ENCODE measurements at regions not wholly inside any gene's neighbourhood (a gene's known extent, or its start where the extent isn't known, plus 50 kb on each side); places are given as distances from the start of the nearest gene placed in this dataset.

DNA sequence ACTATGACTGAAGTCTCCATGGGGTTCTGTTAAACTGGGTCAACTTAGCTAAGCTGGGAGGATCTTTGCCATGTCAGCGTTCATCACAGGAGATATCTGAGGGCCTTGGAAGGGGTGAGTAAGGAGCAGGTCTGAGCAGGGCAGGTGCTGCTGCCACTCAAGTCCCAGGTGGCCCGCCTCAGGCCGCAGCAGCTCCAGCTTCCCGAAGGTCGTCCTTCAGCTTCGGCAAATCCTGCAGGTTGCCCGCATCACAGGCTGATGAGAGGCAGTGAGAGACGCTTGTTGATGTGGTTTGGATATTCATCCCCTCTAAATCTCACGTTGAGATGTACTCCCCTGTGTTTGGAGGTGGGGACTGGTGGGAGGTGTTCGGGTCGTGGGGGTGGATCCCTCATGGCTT, 166.6 kb downstream of the VAPA start:
- TF ChIP-seq, protein P1, sequence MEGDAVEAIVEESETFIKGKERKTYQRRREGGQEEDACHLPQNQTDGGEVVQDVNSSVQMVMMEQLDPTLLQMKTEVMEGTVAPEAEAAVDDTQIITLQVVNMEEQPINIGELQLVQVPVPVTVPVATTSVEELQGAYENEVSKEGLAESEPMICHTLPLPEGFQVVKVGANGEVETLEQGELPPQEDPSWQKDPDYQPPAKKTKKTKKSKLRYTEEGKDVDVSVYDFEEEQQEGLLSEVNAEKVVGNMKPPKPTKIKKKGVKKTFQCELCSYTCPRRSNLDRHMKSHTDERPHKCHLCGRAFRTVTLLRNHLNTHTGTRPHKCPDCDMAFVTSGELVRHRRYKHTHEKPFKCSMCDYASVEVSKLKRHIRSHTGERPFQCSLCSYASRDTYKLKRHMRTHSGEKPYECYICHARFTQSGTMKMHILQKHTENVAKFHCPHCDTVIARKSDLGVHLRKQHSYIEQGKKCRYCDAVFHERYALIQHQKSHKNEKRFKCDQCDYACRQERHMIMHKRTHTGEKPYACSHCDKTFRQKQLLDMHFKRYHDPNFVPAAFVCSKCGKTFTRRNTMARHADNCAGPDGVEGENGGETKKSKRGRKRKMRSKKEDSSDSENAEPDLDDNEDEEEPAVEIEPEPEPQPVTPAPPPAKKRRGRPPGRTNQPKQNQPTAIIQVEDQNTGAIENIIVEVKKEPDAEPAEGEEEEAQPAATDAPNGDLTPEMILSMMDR (IDR thresholded peaks at IDR 0.05; ENCODE audit: insufficient read depth, missing control alignments) = no peak
- DNase-seq (ENCODE audit: insufficient read length, low spot score) (no peak), FAIRE-seq (no peak)

DNA sequence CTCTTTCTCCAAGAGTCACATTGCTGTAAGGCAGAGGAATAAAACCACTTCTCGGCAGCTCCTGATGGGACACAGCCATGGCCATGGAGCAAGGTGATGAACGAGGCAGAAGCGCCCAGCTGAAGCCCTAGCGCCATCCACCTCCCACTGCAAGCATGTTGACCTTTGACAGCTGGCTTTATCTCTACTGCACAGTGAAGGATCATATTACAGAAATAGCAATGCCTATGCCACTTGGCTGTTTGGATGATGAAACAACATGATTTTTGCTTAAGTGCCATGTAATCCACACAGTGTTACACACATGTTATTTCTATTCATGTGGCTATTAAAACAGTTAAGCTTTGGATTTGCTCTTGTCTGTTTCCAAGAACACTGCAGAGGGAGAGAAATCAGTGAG, 167.7 kb downstream of the VAPA start:
- DNase-seq (ENCODE audit: insufficient read length, low spot score) (no peak), FAIRE-seq (no peak)
- TF ChIP-seq, protein P1 (IDR thresholded peaks at IDR 0.05; ENCODE audit: insufficient read depth, missing control alignments) = no peak

DNA sequence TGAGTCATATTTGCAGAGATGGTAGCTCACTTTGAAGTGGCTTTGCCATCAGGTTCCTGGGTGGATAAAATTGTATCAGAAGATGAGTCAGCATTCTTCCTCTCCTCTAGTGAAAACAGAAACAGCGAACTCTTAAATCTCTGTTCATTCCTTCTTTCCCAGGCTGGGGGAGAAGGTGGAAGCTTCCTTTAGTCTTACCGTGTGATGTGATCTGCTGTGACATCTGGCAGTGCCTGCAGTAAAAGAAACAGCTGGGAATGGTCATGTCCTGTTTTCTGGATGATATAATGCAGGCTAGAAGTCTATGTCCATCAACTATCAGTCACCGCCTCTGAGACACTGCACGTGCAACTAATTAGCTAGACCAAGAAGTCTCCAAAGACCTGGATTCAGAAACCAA, 171.6 kb downstream of the VAPA start:
- TF ChIP-seq, protein P1 (IDR thresholded peaks at IDR 0.05; ENCODE audit: insufficient read depth, missing control alignments) = no peak
- FAIRE-seq = no peak
- no peak for DNase-seq (ENCODE audit: insufficient read length, low spot score)

DNA sequence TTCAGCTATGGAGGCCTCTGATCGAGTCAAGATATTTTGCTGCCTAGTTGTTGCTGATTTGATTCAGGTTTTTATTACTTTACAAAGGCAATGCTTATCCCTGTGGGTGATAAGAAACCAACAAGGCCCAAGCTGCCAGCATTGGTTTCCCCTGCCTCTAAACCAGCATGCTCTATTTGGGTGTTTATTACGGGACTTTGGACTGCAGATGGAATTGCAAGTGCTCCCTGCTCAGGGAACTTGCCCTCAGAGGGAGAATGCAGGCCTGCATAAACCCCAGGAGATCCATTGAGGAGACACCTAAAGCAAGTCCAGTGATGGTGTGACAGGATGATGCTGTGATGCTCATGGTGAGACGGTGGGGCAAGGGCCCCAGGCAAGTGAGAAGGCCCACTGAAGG, 172.1 kb downstream of the VAPA start:
- FAIRE-seq (no peak), DNase-seq (ENCODE audit: insufficient read length, low spot score) (no peak)
- TF ChIP-seq, protein P1 (IDR thresholded peaks at IDR 0.05; ENCODE audit: insufficient read depth, missing control alignments) = no peak

DNA sequence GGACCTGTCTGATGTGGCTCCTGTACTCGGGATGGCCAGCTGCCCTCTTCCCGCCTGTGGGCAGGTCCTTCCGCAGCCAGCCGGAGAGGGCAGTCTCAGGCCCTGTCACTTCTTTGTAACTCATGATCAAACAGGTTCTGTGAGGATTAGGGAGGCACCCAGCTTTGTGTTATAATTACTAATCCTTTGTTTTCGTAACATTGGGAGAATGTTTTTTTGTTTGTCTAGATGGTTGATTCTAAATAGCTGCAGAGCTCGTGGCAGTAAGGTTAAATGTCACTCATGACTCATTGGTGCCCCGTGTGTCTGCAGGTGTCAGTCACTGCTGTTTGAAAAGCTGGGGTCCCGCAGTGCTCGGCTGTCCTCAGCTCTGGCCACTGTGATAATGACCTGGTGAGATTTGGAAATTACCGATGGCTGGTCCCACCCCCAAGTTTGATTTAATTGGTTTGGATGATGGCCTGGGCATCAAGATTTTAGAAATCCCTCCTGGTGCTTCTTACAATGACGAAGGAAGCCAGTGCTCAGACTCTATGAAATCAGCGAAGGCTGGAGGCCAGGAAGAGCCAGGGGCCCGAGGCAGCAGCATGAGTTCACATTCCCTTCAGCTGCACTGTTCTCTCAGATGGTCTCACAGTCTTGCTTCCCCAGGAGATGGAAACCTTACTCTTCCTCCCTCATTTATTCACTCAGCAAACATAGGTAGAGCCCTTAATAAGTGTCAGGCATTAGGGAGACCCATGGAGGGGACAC, 172.8 kb downstream of the VAPA start:
- DNase-seq (ENCODE audit: insufficient read length, low spot score) = no peak
- TF ChIP-seq, protein P1 (IDR thresholded peaks at IDR 0.05; ENCODE audit: insufficient read depth, missing control alignments) = no peak
- no peak for FAIRE-seq

DNA sequence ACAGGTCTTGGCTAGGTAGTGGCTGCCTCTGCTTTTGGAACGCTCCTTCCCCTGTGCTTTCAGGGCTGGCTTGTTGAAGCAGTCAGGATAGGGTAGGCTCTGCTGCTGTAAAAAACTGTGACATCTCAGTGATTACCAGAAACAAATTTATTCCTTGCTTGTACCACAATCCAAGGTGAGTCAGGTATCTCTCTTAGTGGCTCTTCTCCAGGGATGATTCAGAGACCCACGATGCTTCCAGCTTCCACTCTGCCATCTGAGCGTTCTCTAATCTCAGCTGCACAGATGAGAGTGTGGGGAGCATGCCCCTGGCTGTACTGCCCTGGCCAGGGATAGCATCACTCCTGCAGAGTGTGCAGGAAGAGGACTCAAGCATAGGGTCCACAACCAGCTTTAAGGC, 174.9 kb downstream of the VAPA start:
- no peak for FAIRE-seq
- DNase-seq (ENCODE audit: insufficient read length, low spot score) = no peak
- TF ChIP-seq, protein P1 (IDR thresholded peaks at IDR 0.05; ENCODE audit: insufficient read depth, missing control alignments) = no peak

DNA sequence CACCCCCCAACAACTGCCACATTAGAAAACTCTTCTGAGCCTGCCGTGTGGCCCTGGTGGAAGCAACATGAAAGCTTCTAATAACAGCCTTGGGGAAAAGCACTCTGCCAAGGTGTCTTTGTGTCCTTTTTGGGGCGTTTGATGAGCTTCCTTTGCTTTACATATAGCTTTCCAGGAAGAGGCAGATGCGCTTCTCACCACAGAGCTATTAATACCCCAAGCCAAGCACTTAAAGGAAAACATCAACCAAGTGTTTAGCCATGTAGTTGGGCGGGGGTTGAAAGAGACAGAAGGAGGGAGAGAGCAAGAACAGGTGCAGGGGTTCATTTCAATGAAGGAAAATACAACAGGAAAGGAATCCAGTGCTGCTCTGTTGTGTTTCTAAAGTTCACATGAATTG, 176.1 kb downstream of the VAPA start:
- TF ChIP-seq, protein P1 (IDR thresholded peaks at IDR 0.05; ENCODE audit: insufficient read depth, missing control alignments) = no peak
- no peak for FAIRE-seq
- no peak for DNase-seq (ENCODE audit: insufficient read length, low spot score)

All from D721Med (cell line).